ENCODE measurements at regions not wholly inside any gene's neighbourhood (a gene's known extent, or its start where the extent isn't known, plus 50 kb on each side); places are given as distances from the start of the nearest gene placed in this dataset.
"Not testable (repeated sequence)": the region's sequence is repeated elsewhere in the genome, so short reads cannot be mapped to it uniquely, and the experiment has no call there.

DNA sequence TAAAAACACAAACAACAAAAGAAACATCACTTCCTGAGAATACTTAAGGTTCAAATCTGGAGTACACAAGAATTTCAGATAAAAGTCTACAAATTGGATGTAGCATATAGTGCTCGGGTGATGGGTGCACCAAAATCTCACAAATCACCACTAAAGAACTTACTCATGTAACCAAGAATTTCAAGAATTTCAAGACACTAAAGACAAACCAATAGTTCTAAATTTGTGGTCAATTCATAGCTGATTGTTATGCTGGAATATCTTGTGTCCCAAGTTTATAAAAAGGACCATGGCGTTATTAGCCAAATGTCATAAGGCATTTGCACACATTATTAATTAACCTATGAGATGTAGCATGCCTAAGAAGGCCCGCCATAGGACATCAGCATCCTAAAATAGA is 1204.1 kb upstream of the AUTS2 start:
- DNase-seq (ENCODE audit: low spot score): no peak

DNA sequence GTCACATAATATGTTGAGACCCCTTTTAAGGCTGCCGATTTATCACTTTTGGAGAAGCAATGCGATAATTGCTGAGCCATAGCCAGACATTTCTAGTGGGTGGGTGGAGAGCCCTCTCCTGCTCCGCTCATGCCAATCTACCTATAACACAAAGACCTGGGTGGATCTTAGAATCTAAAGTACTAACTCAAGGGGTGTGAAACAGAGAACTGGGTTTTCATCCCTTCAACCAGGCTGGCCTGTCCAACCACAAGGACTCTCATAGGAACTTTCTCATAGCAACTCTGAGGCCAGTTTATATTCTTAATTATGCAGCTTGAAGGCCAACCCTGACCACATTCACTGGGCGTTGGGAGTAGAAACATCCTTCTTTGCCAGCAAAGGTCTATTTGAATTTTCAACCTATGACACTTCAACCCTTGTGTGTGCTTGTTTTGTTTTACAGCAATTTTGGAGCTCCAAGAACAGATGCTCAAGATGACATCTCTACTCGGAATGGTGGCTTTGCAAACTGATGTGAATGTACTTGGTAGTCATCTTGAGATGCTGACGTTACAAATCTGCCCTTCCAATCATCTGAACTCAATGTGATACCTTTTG is 1198.2 kb upstream of the AUTS2 start:
- DNase-seq (ENCODE audit: low spot score): no peak

DNA sequence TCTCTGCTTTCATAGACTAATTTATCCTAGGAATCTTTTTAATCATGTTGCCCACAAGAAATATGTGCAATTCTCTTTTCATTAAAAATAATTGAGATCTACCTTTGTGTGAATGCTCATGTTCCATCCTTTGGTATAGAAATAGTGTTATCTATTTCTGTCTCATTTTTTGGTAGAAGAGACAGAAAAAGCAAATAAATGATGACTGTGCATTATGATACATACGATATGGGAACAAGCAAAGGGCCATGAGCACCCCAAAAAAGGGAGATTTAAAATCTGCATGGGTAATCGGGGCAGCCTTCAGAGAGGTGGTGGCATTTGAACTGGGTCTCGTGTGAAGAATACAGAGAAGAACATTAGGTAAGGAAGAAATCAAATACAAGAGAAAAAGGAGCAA is 1197.5 kb upstream of the AUTS2 start:
- DNase-seq (ENCODE audit: low spot score): no peak

- no peak for DNase-seq (ENCODE audit: low spot score)
Measured at GRCh38 chr7:68401313-68401712, 1197.0 kb upstream of the AUTS2 start.

GRCh38 chr7:68406480-68406879 is 1191.8 kb upstream of the AUTS2 start:
- no peak for DNase-seq (ENCODE audit: low spot score)

DNA sequence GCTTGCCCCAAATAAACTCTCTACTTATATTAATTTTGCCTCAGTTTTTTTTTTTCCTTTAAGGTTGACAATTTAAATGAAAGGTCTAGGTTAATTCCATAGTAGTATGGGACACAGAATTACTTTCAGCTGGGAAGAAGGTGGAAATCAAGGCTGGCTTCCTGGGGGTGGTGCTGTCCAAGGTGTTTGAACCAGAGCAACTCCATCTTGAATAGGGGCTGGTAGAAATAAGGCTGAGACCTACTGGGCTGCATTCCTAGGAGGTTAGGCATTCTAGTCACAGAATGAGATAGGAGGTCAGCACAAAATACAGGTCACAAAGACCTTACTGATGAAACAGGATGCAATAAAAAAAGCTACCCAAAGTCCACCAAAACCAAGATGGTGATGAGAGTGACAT is 1190.8 kb upstream of the AUTS2 start:
- no peak for DNase-seq (ENCODE audit: low spot score)

DNA sequence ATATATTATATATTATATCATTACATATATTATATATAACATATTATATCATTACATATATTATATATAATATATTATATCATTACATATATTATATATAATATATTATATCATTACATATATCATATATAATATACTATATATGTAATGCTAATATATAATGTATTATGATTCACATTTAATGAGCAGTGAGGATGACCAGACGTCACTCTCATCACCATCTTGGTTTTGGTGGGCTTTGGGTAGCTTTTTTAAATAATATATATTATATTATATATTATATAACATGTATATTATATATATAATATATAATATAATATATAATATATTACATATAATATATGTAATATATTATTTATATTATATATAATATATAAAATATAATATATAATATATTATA is 1189.4 kb upstream of the AUTS2 start:
- no peak for DNase-seq (ENCODE audit: low spot score)

GRCh38 chr7:68409851-68410250 is 1188.4 kb upstream of the AUTS2 start:
- no peak for DNase-seq (ENCODE audit: low spot score)

GRCh38 chr7:68410693-68411092 is 1187.6 kb upstream of the AUTS2 start:
- DNase-seq (ENCODE audit: low spot score): not testable (repeated sequence)

DNA sequence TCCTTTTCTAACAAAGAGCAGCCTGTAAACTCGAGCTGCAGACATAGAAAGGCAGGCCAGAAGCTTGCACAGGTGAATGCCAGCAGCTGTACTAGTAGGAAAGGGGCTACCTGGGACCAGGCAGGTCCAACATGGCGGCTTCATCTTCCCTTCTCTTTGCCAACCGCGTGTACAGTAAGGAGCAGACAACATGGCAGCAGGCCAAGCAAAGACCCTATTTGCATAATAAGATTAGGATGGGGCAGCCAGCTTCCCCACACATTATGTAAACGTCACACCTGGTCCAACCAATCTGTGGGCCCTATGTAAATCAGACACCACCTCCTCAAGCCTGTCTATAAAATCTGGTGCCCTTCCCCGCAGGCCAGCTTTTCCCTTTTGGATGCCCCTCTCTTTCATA is 1186.5 kb upstream of the AUTS2 start:
- no peak for DNase-seq (ENCODE audit: low spot score)

DNA sequence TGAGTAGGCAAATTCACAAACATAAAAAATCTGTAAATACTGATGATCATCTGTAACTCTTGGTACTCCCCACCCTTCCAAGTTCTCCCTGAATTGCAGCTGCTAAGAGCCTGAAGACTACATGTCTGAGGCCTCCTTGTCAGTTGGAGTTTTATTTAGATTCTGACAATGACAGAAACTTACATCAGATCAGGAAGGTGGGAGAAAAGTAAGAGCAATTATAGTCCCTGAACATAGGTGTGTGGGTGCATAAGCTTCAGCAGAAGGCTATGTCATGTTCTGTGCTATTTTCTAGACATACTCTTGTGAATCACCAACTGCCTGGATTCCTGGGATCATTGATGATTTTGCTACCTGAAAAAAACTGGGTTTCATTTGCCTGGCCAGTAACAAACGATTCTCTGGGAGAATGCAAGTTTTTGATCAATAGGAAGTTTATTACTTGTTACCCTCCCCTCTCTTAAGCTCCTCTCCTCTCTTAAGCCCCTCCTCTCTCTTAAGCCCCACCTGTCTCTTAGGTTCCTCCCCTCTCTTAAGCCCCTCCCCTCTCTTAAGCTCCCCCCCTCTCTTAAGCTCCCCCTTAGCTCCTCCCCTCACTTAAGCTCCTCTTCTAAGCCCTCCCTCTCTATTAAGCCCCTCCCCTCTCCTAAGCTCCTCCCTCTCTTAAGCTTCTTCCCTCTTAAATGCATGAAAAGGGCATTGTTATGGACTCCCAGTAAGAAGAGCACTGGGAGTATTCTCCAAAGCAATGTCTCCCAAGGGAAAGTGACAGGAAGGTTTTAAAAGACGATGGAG is 1183.4 kb upstream of the AUTS2 start:
- DNase-seq (ENCODE audit: low spot score): no peak

GRCh38 chr7:68417002-68417401 is 1181.3 kb upstream of the AUTS2 start:
- DNase-seq (ENCODE audit: low spot score): no peak

DNA sequence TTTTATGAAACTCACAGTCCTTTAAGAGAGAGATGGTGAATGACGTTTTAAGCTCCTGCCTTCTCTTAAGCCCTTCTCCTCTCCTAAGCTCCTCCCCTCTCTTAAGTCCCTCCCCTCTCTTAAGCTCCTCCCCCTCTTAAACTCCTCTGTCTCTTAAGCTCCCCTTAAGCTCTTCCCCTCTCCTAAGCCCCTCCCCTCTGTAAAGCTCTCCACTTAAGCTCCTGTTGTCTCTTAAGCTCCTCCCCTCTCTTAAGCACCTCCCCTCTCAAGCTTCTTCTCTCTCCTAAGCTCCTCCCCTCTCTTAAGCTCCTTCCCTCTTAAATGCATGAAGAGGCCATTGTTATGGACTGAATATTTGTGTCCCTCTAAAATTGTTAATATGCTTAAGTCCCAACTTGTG is 1180.6 kb upstream of the AUTS2 start:
- DNase-seq (ENCODE audit: low spot score): no peak

DNA sequence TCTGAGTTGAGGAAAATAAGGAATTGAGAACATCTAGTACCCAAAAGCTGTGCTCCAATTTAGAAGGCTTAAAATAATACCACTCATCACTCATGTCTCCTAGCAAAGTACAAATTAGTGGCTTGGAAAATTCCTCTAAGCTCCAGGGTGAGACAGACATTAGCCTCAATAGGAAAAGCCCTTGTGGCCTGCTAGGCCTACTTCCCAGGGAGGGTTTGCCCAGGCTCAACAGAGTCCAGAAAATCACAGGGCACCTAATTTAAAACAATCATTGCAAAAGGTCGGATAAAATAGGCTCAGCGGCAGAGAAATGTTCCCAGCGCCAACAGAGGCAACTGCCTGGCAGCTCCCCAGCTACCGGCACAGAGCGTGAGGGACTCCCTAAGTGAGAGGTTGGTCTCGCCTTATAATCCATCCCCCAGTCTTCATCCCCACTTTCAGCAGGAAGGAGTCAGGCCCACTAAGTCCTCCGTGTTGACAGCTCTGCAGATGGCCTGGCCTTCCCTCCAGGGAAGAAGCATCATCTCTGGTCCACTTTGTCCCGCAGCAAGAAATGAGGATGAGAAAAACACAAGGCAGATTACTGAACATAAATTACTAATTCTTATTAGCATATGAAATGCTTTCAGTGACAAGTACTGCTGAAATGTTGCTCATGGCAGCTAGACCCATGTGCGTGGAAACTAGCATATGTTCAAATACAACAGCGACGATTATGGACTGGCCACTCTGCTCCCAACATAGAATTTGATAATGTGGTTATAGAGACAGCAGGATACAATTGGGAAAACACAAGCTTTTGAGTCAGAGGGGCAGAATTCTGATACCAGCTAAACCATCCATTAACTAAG is 1177.7 kb upstream of the AUTS2 start:
- no peak for DNase-seq (ENCODE audit: low spot score)

DNA sequence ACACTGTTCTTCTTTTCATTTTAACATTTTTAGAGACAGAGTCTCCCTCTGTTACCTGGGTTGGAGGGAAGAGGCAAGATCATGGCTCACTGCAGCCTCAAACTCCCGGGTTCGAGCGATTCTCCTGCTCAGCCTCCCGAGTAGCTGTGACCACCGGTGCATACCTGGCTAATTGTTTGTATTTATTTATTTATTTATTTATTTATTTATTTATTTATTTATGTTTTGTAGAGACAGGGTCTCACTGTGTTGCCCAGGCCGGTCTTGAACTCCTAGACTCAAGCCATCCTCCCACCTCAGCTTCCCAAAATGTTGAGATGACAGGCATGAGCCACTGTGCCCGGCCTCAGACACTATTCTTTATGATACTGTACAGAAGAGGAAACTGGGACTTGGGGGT is 1176.6 kb upstream of the AUTS2 start:
- DNase-seq (ENCODE audit: low spot score): no peak

GRCh38 chr7:68422281-68422680 is 1176.0 kb upstream of the AUTS2 start:
- no peak for DNase-seq (ENCODE audit: low spot score)

- peak; percentile 29 for DNase-seq (ENCODE audit: low spot score)
Measured at GRCh38 chr7:68423356-68423755, 1174.9 kb upstream of the AUTS2 start.

- peak; percentile 26 for DNase-seq (ENCODE audit: low spot score)
Measured at GRCh38 chr7:68424658-68425297, 1173.5 kb upstream of the AUTS2 start.

GRCh38 chr7:68425377-68425776 is 1172.9 kb upstream of the AUTS2 start:
- DNase-seq (ENCODE audit: low spot score): no peak

DNA sequence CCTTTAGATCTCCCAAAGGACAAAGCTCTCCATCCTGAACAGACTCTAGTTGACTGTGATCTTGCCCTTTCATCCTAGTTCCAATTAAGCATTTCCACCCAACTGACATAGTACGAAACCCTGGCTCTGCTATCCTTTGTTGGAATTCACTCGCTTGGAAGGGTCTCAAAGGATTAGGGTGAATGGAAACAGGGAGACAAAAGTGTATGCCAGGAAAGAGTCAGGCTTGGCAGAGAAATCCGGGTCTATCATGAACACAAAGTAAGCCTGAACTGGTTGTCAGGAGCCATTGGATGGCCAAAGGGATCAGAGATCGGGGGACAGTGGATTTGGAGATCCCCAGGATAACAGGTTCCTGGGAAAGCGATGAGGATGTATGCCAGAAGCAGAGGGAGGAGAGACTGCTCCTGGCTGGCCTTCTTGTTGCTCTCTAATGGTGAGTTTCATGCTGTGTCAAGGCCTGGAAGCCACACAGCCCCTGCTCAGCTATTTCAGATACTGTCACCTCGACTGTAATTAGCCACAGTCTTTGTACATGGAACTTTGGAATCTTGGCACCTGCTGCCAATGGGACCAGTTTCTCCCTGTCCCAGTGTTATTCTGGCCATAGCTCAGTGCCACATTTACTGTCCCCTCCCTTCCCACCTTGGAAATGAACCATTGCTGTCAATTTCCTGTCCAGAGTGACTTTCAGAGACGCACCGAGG is 1168.7 kb upstream of the AUTS2 start:
- DNase-seq (ENCODE audit: low spot score): no peak

- no peak for DNase-seq (ENCODE audit: low spot score)
Measured at GRCh38 chr7:68432585-68432984, 1165.7 kb upstream of the AUTS2 start.

Data from kidney tubule cell (primary cell).